ENCODE measurements at regions not wholly inside any gene's neighbourhood (a gene's known extent, or its start where the extent isn't known, plus 50 kb on each side); places are given as distances from the start of the nearest gene placed in this dataset.

GRCh38 chr1:229812148-229812547, 186.1 kb downstream of the URB2 start:
- no peak overlapping the region for H3K27ac ChIP-seq (replicated peaks in 1 of 4)
- H3K27me3 ChIP-seq = no peaks in the 10 kb centered on the region
- 38% methylated on average over 1 of the region's 1 CpG for WGBS
- no peak overlapping the region for H3K4me3 ChIP-seq
- peaks cover 0 to 19% (median 15%) of the 10 kb centered on the region in 4 donors for H3K9me3 ChIP-seq
- intact Hi-C loops (cut with DNase I) = no loop called here
- H3K4me1 ChIP-seq = no peaks in the 10 kb centered on the region
- TF ChIP-seq POLR2AphosphoS5 (IDR thresholded peaks at IDR 0.05) (no peak), POLR2A (IDR thresholded peaks at IDR 0.05; ENCODE audit: low read depth) (no peak), EP300 (IDR thresholded peaks at IDR 0.05) (no peak)
- TF ChIP-seq, protein P1, sequence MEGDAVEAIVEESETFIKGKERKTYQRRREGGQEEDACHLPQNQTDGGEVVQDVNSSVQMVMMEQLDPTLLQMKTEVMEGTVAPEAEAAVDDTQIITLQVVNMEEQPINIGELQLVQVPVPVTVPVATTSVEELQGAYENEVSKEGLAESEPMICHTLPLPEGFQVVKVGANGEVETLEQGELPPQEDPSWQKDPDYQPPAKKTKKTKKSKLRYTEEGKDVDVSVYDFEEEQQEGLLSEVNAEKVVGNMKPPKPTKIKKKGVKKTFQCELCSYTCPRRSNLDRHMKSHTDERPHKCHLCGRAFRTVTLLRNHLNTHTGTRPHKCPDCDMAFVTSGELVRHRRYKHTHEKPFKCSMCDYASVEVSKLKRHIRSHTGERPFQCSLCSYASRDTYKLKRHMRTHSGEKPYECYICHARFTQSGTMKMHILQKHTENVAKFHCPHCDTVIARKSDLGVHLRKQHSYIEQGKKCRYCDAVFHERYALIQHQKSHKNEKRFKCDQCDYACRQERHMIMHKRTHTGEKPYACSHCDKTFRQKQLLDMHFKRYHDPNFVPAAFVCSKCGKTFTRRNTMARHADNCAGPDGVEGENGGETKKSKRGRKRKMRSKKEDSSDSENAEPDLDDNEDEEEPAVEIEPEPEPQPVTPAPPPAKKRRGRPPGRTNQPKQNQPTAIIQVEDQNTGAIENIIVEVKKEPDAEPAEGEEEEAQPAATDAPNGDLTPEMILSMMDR (IDR thresholded peaks at IDR 0.05) = no peak
- H3K36me3 ChIP-seq = no peaks in the 10 kb centered on the region
- no peak for DNase-seq (ENCODE audit: extremely low spot score)

- Histone ChIP-seq H3K4me3 (no peak overlapping the region), H3K36me3 (no peaks in the 10 kb centered on the region), H3K4me1 (no peaks in the 10 kb centered on the region), H3K9me3 (peaks cover 0 to 19% (median 15%) of the 10 kb centered on the region in 4 donors), H3K27me3 (no peaks in the 10 kb centered on the region), H3K27ac (replicated peaks in 1 of 4) (no peak overlapping the region)
- intact Hi-C loops (cut with DNase I) = no loop called here
- WGBS = 87% methylated on average over 4 of the region's 4 CpGs
- no peak for DNase-seq (ENCODE audit: extremely low spot score)
- TF ChIP-seq POLR2A (IDR thresholded peaks at IDR 0.05; ENCODE audit: low read depth) = no peak
- TF ChIP-seq EP300 (IDR thresholded peaks at IDR 0.05) = no peak
- TF ChIP-seq, protein P1 (IDR thresholded peaks at IDR 0.05) = no peak
- no peak for TF ChIP-seq POLR2AphosphoS5 (IDR thresholded peaks at IDR 0.05)
Observed at GRCh38 chr1:229812693-229813092, 186.6 kb downstream of the URB2 start.

DNA sequence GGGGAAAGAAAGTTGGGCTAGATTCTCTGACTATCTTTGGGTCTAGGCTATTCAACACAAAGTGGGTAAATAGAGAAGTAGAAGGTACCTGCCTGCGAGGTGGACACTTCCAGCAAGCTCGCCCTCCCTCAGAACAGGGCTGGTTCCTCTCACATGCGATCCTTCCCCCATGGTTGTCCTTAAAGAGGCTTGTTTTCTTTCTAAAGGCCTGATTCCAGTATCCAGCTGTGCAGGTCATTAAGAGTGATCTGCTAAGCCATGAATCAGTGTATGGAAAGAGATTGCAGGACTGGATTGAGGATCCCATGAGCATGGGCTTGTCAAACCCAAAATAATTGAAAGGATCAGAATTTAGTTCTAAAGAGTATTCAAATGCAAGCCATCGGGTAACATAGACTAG, 189.0 kb downstream of the URB2 start:
- 80% methylated on average over 4 of the region's 4 CpGs for WGBS
- DNase-seq (ENCODE audit: extremely low spot score) = no peak
- intact Hi-C loops (cut with DNase I) = no loop called here

GRCh38 chr1:229815961-229816360, 189.9 kb downstream of the URB2 start:
- no peak for TF ChIP-seq POLR2A (IDR thresholded peaks at IDR 0.05; ENCODE audit: low read depth)
- no peak for TF ChIP-seq POLR2AphosphoS5 (IDR thresholded peaks at IDR 0.05)
- TF ChIP-seq, protein P1 (IDR thresholded peaks at IDR 0.05) = no peak
- WGBS = 70% methylated on average over 2 of the region's 2 CpGs
- DNase-seq (ENCODE audit: extremely low spot score) = no peak
- H3K4me3 ChIP-seq = no peak overlapping the region
- intact Hi-C loops (cut with DNase I) = no loop called here
- no peak overlapping the region for H3K27ac ChIP-seq (replicated peaks in 1 of 4)
- no peaks in the 10 kb centered on the region for H3K36me3 ChIP-seq
- peaks cover 0 to under 1% (median 0%) of the 10 kb centered on the region in 4 donors for H3K9me3 ChIP-seq
- no peaks in the 10 kb centered on the region for H3K4me1 ChIP-seq
- no peaks in the 10 kb centered on the region for H3K27me3 ChIP-seq

More for the DNA sequence above, 189.0 kb downstream of the URB2 start:
- Histone ChIP-seq H3K36me3 (no peaks in the 10 kb centered on the region), H3K27me3 (no peaks in the 10 kb centered on the region), H3K27ac (replicated peaks in 1 of 4) (no peak overlapping the region), H3K9me3 (peaks cover 0 to 9% (median 6%) of the 10 kb centered on the region in 4 donors), H3K4me1 (no peaks in the 10 kb centered on the region), H3K4me3 (no peak overlapping the region)
- TF ChIP-seq POLR2AphosphoS5 (IDR thresholded peaks at IDR 0.05) (no peak), POLR2A (IDR thresholded peaks at IDR 0.05; ENCODE audit: low read depth) (no peak), EP300 (IDR thresholded peaks at IDR 0.05) (no peak)
- TF ChIP-seq, protein P1 (IDR thresholded peaks at IDR 0.05) = no peak

DNA sequence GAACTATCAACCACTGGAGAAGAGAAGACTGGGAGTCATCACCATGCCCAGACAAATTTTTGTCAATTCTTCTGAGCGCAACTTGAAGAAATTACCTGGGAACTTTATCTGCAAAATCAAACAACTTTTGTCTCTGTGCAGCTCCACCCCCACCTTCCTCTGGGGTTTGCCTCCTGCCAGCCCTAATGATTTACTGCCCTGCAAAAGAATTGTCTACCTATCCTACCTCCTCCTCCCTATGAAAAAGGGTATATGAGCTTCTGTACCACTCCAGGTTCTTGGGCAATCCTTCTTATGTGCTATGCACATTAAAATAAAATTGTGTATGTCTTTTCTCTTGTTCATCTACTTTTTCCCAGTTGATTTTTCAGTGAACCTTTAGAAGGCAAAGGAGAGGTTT, 191.9 kb downstream of the URB2 start:
- no peaks in the 10 kb centered on the region for H3K27me3 ChIP-seq
- DNase-seq (ENCODE audit: extremely low spot score) = no peak
- H3K4me3 ChIP-seq = no peak overlapping the region
- no peaks in the 10 kb centered on the region for H3K36me3 ChIP-seq
- no peaks in the 10 kb centered on the region for H3K9me3 ChIP-seq
- no peaks in the 10 kb centered on the region for H3K4me1 ChIP-seq
- intact Hi-C loops (cut with DNase I) = no loop called here
- H3K27ac ChIP-seq (replicated peaks in 1 of 4) = no peak overlapping the region
- 100% methylated on average over 1 of the region's 1 CpG for WGBS
- TF ChIP-seq EP300 (IDR thresholded peaks at IDR 0.05) = no peak
- no peak for TF ChIP-seq POLR2AphosphoS5 (IDR thresholded peaks at IDR 0.05)
- TF ChIP-seq POLR2A (IDR thresholded peaks at IDR 0.05; ENCODE audit: low read depth) = no peak
- TF ChIP-seq, protein P1 (IDR thresholded peaks at IDR 0.05) = no peak

Data from esophagus muscularis mucosa (tissue), 4 donors.